ENCODE measurements at regions not wholly inside any gene's neighbourhood (a gene's known extent, or its start where the extent isn't known, plus 50 kb on each side); places are given as distances from the start of the nearest gene placed in this dataset.

DNA sequence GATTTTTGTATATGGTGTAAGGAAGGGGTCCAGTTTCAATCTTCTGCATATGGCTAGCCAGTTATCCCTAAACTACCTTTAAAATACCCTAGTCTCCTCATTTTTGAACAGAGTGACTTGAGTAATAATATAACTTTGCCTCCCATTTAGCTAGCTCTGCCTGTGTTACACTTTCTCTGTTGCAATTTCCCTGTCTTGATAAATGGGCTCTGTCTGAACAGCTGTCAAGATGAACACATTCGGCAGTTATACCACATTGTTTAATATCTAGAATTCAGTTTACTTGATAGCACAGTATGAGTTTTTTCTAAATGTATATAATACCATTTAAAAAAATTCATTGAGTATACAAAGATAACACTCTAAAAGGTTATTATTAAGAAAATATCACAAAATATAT, 562.9 kb upstream of the FTMT start:
- H3K4me2 ChIP-seq: no peak overlapping the region
- no peaks in the 10 kb centered on the region for H3K27me3 ChIP-seq (ENCODE audit: insufficient read depth, low read depth)
- no peaks in the 10 kb centered on the region for H3K9me3 ChIP-seq (ENCODE audit: insufficient read depth, low read depth)
- H3K36me3 ChIP-seq (ENCODE audit: low read depth): no peaks in the 10 kb centered on the region
- no peak for DNase-seq
- BruUV-seq (replicated peaks): no TSS peak
- intact Hi-C loops (cut with micrococcal nuclease; ENCODE audit: unreplicated experiment): no loop called here
- 0 out of 2 replicates have a peak, but pooled peaks cover 5% of the 10 kb centered on the region for H3K4me1 ChIP-seq (replicated peaks; ENCODE audit: insufficient read depth)
- no peaks in the 10 kb centered on the region for H4K20me1 ChIP-seq (ENCODE audit: insufficient read depth)
- ChIA-PET POLR2A (ENCODE audit: unreplicated experiment) (no interaction called here), CTCF (no interaction called here)
- H3K79me2 ChIP-seq (ENCODE audit: low read depth): no peaks in the 10 kb centered on the region
- TF ChIP-seq, protein P1, sequence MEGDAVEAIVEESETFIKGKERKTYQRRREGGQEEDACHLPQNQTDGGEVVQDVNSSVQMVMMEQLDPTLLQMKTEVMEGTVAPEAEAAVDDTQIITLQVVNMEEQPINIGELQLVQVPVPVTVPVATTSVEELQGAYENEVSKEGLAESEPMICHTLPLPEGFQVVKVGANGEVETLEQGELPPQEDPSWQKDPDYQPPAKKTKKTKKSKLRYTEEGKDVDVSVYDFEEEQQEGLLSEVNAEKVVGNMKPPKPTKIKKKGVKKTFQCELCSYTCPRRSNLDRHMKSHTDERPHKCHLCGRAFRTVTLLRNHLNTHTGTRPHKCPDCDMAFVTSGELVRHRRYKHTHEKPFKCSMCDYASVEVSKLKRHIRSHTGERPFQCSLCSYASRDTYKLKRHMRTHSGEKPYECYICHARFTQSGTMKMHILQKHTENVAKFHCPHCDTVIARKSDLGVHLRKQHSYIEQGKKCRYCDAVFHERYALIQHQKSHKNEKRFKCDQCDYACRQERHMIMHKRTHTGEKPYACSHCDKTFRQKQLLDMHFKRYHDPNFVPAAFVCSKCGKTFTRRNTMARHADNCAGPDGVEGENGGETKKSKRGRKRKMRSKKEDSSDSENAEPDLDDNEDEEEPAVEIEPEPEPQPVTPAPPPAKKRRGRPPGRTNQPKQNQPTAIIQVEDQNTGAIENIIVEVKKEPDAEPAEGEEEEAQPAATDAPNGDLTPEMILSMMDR (conservative IDR thresholded peaks at IDR 0.05): no peak
- no peak for TF ChIP-seq EZH2 (IDR thresholded peaks at IDR 0.05; ENCODE audit: low read depth)
- H2AFZ ChIP-seq: no peak overlapping the region
- no peak overlapping the region for H3K27ac ChIP-seq
- H3F3A ChIP-seq (ENCODE audit: insufficient read depth, low read depth): no peaks in the 10 kb centered on the region
- no peaks in the 10 kb centered on the region; the same call in 1 of the 2 replicates for H3K9me2 ChIP-seq (ENCODE audit: insufficient read depth)
- H3K4me3 ChIP-seq: no peak overlapping the region

DNA sequence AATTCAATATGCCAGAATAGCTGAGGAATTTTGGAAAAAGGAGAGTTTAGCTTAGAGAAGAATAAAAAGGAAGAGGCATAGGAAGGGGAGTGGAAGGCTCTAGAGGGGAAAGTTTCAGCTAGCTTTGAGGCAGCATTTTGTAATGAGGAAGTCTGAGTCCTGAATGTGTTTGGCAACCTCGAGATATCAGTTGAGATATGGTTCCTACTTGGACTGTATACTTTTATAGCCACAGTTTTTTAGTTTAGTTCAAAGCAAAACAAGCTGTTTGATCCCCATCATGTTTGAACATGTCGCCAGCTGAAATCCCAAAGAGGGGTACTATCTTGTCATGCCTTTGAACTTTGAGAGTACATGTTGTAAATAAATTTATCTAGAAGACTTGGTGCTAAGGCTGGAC, 559.0 kb upstream of the FTMT start:
- no peak for DNase-seq
- Histone ChIP-seq H3F3A (ENCODE audit: insufficient read depth, low read depth) (no peaks in the 10 kb centered on the region), H3K27ac (no peak overlapping the region), H3K4me3 (no peak overlapping the region), H3K4me1 (replicated peaks; ENCODE audit: insufficient read depth) (0 out of 2 replicates have a peak, but pooled peaks cover 5% of the 10 kb centered on the region), H3K9me2 (ENCODE audit: insufficient read depth) (no peaks in the 10 kb centered on the region; the same call in 1 of the 2 replicates), H3K9me3 (ENCODE audit: insufficient read depth, low read depth) (no peaks in the 10 kb centered on the region), H3K36me3 (ENCODE audit: low read depth) (no peaks in the 10 kb centered on the region), H2AFZ (no peak overlapping the region), H3K79me2 (ENCODE audit: low read depth) (no peaks in the 10 kb centered on the region), H3K27me3 (ENCODE audit: insufficient read depth, low read depth) (no peaks in the 10 kb centered on the region), H4K20me1 (ENCODE audit: insufficient read depth) (no peaks in the 10 kb centered on the region), H3K4me2 (no peak overlapping the region)
- POLR2A ChIA-PET (ENCODE audit: unreplicated experiment): no interaction called here
- TF ChIP-seq EZH2 (IDR thresholded peaks at IDR 0.05; ENCODE audit: low read depth): no peak
- TF ChIP-seq, protein P1 (conservative IDR thresholded peaks at IDR 0.05): no peak
- BruUV-seq (replicated peaks): no TSS peak
- intact Hi-C loops (cut with micrococcal nuclease; ENCODE audit: unreplicated experiment): no loop called here
- CTCF ChIA-PET: no interaction called here

DNA sequence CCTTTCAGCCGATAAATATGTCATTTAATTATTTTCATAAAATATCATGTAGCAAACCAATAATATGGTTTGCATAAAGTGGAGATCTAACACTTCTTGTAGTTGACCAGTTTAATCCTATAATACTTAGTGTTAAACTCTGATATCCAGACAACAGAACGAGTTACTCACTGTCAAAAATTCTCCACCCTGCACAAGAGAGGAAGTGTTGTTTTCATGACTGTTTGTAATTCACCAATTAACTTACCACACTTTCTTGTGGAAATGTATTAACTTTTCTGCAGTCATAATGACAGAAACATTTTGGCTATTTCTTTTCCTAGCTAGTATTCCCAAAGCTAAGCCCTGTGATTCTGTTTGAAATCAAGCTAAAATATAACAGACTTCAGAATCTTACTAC, 555.3 kb upstream of the FTMT start:
- intact Hi-C loops (cut with micrococcal nuclease; ENCODE audit: unreplicated experiment): no loop called here
- H3K79me2 ChIP-seq (ENCODE audit: low read depth): no peaks in the 10 kb centered on the region
- no peaks in the 10 kb centered on the region; the same call in 1 of the 2 replicates for H3K9me2 ChIP-seq (ENCODE audit: insufficient read depth)
- H3K9me3 ChIP-seq (ENCODE audit: insufficient read depth, low read depth): no peaks in the 10 kb centered on the region
- no TSS peak for BruUV-seq (replicated peaks)
- no peak for DNase-seq
- H3K4me3 ChIP-seq: no peak overlapping the region
- H3K27ac ChIP-seq: no peak overlapping the region
- POLR2A ChIA-PET (ENCODE audit: unreplicated experiment): no interaction called here
- no peaks in the 10 kb centered on the region for H3K27me3 ChIP-seq (ENCODE audit: insufficient read depth, low read depth)
- H4K20me1 ChIP-seq (ENCODE audit: insufficient read depth): no peaks in the 10 kb centered on the region
- TF ChIP-seq, protein P1 (conservative IDR thresholded peaks at IDR 0.05): no peak
- no peak for TF ChIP-seq EZH2 (IDR thresholded peaks at IDR 0.05; ENCODE audit: low read depth)
- CTCF ChIA-PET: no interaction called here
- no peak overlapping the region for H3K4me2 ChIP-seq
- H3K36me3 ChIP-seq (ENCODE audit: low read depth): no peaks in the 10 kb centered on the region
- no peaks in the 10 kb centered on the region for H3K4me1 ChIP-seq (replicated peaks; ENCODE audit: insufficient read depth)
- H3F3A ChIP-seq (ENCODE audit: insufficient read depth, low read depth): no peaks in the 10 kb centered on the region
- H2AFZ ChIP-seq: no peak overlapping the region
